ENCODE measurements at regions not wholly inside any gene's neighbourhood (a gene's known extent, or its start where the extent isn't known, plus 50 kb on each side); places are given as distances from the start of the nearest gene placed in this dataset.
A peak's percentile ranks its signal among the peaks of the same experiment; 100 is the strongest.

GRCh38 chr7:51786284-51786683, 469.7 kb upstream of the COBL start:
- intact Hi-C loops (cut with micrococcal nuclease) (no loop called here), in situ Hi-C loops (cut with MboI; ENCODE audit: low sequenced_read_pairs) (no loop called here), dilution Hi-C loops (cut with HindIII; ENCODE audit: low sequenced_read_pairs, unreplicated experiment) (no loop called here)
- H3K23ac ChIP-seq (ENCODE audit: low read depth, low read length): no peak overlapping the region
- H3K9me1 ChIP-seq (ENCODE audit: insufficient read depth, low read length): no peaks in the 10 kb centered on the region
- ChIA-PET POLR2A (ENCODE audit: unreplicated experiment) (no interaction called here), CTCF (no interaction called here)
- H3K4me2 ChIP-seq (ENCODE audit: low read depth, low read length): no peak overlapping the region
- no peak overlapping the region for H3K27ac ChIP-seq (ENCODE audit: insufficient read depth, low read length)
- no peak overlapping the region for H2BK5ac ChIP-seq (ENCODE audit: low read depth, low read length, poor library complexity, severe bottlenecking)
- no peak overlapping the region for H3K56ac ChIP-seq (ENCODE audit: extremely low read depth, insufficient read depth, low read length)
- H2BK15ac ChIP-seq (ENCODE audit: low read depth, low read length): no peak overlapping the region
- H3K79me1 ChIP-seq (ENCODE audit: low read depth in 1 of 2, low read length in 2 of 2): no peaks in the 10 kb centered on the region
- no peak overlapping the region for H3K9ac ChIP-seq (ENCODE audit: low read depth, low read length)
- H4K8ac ChIP-seq (ENCODE audit: low read depth in 2 of 2, low read length in 2 of 2): no peak overlapping the region
- no peaks in the 10 kb centered on the region for H3K4me1 ChIP-seq (ENCODE audit: control insufficient read depth, insufficient read depth, low read length)
- no peak overlapping the region for H3K4ac ChIP-seq (ENCODE audit: low read depth, low read length)
- no peak overlapping the region for H3K14ac ChIP-seq (replicated peaks; ENCODE audit: low read depth, low read length)
- DNase-seq (no peak), ATAC-seq (ENCODE audit: low read depth) (no peak)
- no peak overlapping the region for H3K4me3 ChIP-seq (ENCODE audit: insufficient read depth, low read depth, low read length)
- H3K27me3 ChIP-seq (ENCODE audit: control insufficient read depth, insufficient read depth, low read length): no peaks in the 10 kb centered on the region
- no peak overlapping the region for H3K18ac ChIP-seq (ENCODE audit: low read depth, low read length)
- H2BK20ac ChIP-seq (ENCODE audit: low read depth, low read length): no peak overlapping the region
- no TSS peak for BruUV-seq (replicated peaks)
- no peak overlapping the region for H4K5ac ChIP-seq (ENCODE audit: low read depth, low read length)
- no peak overlapping the region for H2AK9ac ChIP-seq (replicated peaks; ENCODE audit: low read depth, low read length, poor library complexity)
- H2BK120ac ChIP-seq (ENCODE audit: low read depth, low read length): no peak overlapping the region
- no peaks in the 10 kb centered on the region for H4K20me1 ChIP-seq (ENCODE audit: insufficient read depth, low read length)
- WGBS, 2 experiments (ENCODE audit: extremely low coverage in 2 of 2, insufficient read length in 1 of 2): no CpG with 5 or more reads among the region's 1 CpG
- peaks cover 9% of the 10 kb centered on the region for H3K9me3 ChIP-seq (ENCODE audit: control insufficient read depth, insufficient read depth, low read length)
- no peak overlapping the region for H4K91ac ChIP-seq (ENCODE audit: insufficient read depth, low read depth, low read length)
- no peak for TF ChIP-seq CHD1 (IDR thresholded peaks at IDR 0.05; ENCODE audit: low read depth, low read length)
- TF ChIP-seq CEBPB (IDR thresholded peaks at IDR 0.05; ENCODE audit: low read depth, low read length): peak; percentile 64
- no peak for TF ChIP-seq MAZ (IDR thresholded peaks at IDR 0.05; ENCODE audit: borderline replicate concordance, low read depth, low read length)
- no peak for TF ChIP-seq MAFK (IDR thresholded peaks at IDR 0.05; ENCODE audit: low read depth, low read length)
- H3K36me3 ChIP-seq (ENCODE audit: control insufficient read depth, insufficient read depth, low read length): no peaks in the 10 kb centered on the region
- no peak overlapping the region for H2AK5ac ChIP-seq (ENCODE audit: low read depth, low read length)
- no peak overlapping the region for H2AFZ ChIP-seq (replicated peaks; ENCODE audit: low read length, poor library complexity)
